ENCODE measurements at regions not wholly inside any gene's neighbourhood (a gene's known extent, or its start where the extent isn't known, plus 50 kb on each side); places are given as distances from the start of the nearest gene placed in this dataset.

- TF ChIP-seq, protein P1, sequence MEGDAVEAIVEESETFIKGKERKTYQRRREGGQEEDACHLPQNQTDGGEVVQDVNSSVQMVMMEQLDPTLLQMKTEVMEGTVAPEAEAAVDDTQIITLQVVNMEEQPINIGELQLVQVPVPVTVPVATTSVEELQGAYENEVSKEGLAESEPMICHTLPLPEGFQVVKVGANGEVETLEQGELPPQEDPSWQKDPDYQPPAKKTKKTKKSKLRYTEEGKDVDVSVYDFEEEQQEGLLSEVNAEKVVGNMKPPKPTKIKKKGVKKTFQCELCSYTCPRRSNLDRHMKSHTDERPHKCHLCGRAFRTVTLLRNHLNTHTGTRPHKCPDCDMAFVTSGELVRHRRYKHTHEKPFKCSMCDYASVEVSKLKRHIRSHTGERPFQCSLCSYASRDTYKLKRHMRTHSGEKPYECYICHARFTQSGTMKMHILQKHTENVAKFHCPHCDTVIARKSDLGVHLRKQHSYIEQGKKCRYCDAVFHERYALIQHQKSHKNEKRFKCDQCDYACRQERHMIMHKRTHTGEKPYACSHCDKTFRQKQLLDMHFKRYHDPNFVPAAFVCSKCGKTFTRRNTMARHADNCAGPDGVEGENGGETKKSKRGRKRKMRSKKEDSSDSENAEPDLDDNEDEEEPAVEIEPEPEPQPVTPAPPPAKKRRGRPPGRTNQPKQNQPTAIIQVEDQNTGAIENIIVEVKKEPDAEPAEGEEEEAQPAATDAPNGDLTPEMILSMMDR (IDR thresholded peaks at IDR 0.05), result no peak
- TF ChIP-seq POLR2A (IDR thresholded peaks at IDR 0.05), result no peak
These were observed 897.2 kb downstream of the TBC1D22A start for GRCh38 chr22:47659467-47660223.

Measured in esophagus squamous epithelium (tissue), 4 donors.